Astrocyte (in vitro differentiated cells and primary cell): ENCODE measurements at regions not wholly inside any gene's neighbourhood (a gene's known extent, or its start where the extent isn't known, plus 50 kb on each side); places are given as distances from the start of the nearest gene placed in this dataset.

Experiments used
- DNase-seq: peaks from one replicate; pipeline ENCODE4 v3.0.0-alpha.2; 2010; ENCODE audit warnings: low read depth
- FAIRE-seq: peaks from 2 replicates; lab custom pipeline; 2011; peaks lifted over from hg19 to GRCh38; lab: Jason Lieb, UNC
- H2AFZ ChIP-seq: 2 replicates; pipeline ENCODE4 v1.6.0; 2012; ENCODE audit warnings: low read depth, low read length, inconsistent platforms
- H3K27ac ChIP-seq: 2 replicates; pipeline ENCODE4 v1.5.1; 2011; ENCODE audit warnings: low read depth, low read length, inconsistent platforms
- H3K27me3 ChIP-seq: 2 replicates; pipeline ENCODE4 v1.6.0; 2011; ENCODE audit warnings: low read length, inconsistent platforms; ENCODE audit not compliant: insufficient read depth
- H3K36me3 ChIP-seq: 2 replicates; pipeline ENCODE4 v1.5.1; 2011; ENCODE audit warnings: low read length, inconsistent platforms; ENCODE audit not compliant: insufficient read depth
- H3K4me1 ChIP-seq: 2 replicates; pipeline ENCODE4 v1.5.1; 2011; ENCODE audit warnings: low read length, inconsistent platforms; ENCODE audit not compliant: insufficient read depth
- H3K4me2 ChIP-seq: 2 replicates; pipeline ENCODE4 v1.6.0; 2012; ENCODE audit warnings: low read length, inconsistent platforms
- H3K4me3 ChIP-seq: 2 replicates; pipeline ENCODE4 v1.5.1; 2011; ENCODE audit warnings: low read depth, mild to moderate bottlenecking, low read length, inconsistent platforms; ENCODE audit not compliant: insufficient read depth
- H3K79me2 ChIP-seq: 2 replicates; pipeline ENCODE4 v1.6.0; 2012; ENCODE audit warnings: mild to moderate bottlenecking, low read length, inconsistent platforms; ENCODE audit not compliant: insufficient read depth
- H3K9ac ChIP-seq: 2 replicates; pipeline ENCODE4 v1.6.0; 2012; ENCODE audit warnings: mild to moderate bottlenecking, low read length, inconsistent platforms
- H3K9me3 ChIP-seq: 2 replicates; pipeline ENCODE4 v1.5.1; 2012; ENCODE audit warnings: low read depth, mild to moderate bottlenecking, low read length, inconsistent platforms; ENCODE audit not compliant: insufficient read depth
- H4K20me1 ChIP-seq: 2 replicates; pipeline ENCODE4 v1.6.0; 2012; ENCODE audit warnings: low read length, inconsistent platforms; ENCODE audit not compliant: insufficient read depth
- H3K27ac Mint-ChIP-seq: one replicate; pipeline ENCODE4 v1.8.0; 2021; ENCODE audit warnings: mild to moderate bottlenecking, mixed read lengths; ENCODE audit not compliant: unreplicated experiment
- H3K27me3 Mint-ChIP-seq: one replicate; pipeline ENCODE4 v1.8.0; 2021; ENCODE audit warnings: low read depth, mixed read lengths; ENCODE audit not compliant: unreplicated experiment
- H3K36me3 Mint-ChIP-seq: one replicate; pipeline ENCODE4 v1.8.0; 2021; ENCODE audit warnings: low read depth, mixed read lengths; ENCODE audit not compliant: unreplicated experiment
- H3K4me1 Mint-ChIP-seq: one replicate; pipeline ENCODE4 v1.8.0; 2021; ENCODE audit warnings: low read depth, mixed read lengths; ENCODE audit not compliant: unreplicated experiment
- H3K4me3 Mint-ChIP-seq: one replicate; pipeline ENCODE4 v1.8.0; 2021; ENCODE audit warnings: mild to moderate bottlenecking, moderate library complexity, mixed read lengths; ENCODE audit not compliant: unreplicated experiment
- H3K9me3 Mint-ChIP-seq: one replicate; pipeline ENCODE4 v1.8.0; 2021; ENCODE audit warnings: mild to moderate bottlenecking, mixed read lengths; ENCODE audit not compliant: unreplicated experiment
- CTCF ChIP-seq: IDR thresholded peaks from 2 replicates; pipeline ENCODE4 v1.5.1; 2011; ENCODE audit warnings: low read depth, mild to moderate bottlenecking, inconsistent platforms, low read length, moderate library complexity; ENCODE audit not compliant: insufficient read depth
- EZH2 ChIP-seq: IDR thresholded peaks from 2 replicates; pipeline ENCODE4 v1.6.1; 2012; ENCODE audit warnings: mild to moderate bottlenecking, low read length, inconsistent platforms; ENCODE audit not compliant: insufficient read depth

- H3K27me3 Mint-ChIP-seq: peaks cover 12% of the 10 kb centered on the region
- no peaks in the 10 kb centered on the region for H3K4me1 ChIP-seq
- no peak for TF ChIP-seq CTCF
- no peak for TF ChIP-seq EZH2
- H3K79me2 ChIP-seq: no peaks in the 10 kb centered on the region
- H3K4me3 Mint-ChIP-seq: no peak overlapping the region
- no peaks in the 10 kb centered on the region for H3K36me3 ChIP-seq
- H3K27me3 ChIP-seq: no peaks in the 10 kb centered on the region
- H4K20me1 ChIP-seq: no peaks in the 10 kb centered on the region
- no peaks in the 10 kb centered on the region for H3K36me3 Mint-ChIP-seq
- no peak overlapping the region for H2AFZ ChIP-seq
- FAIRE-seq (no peak), DNase-seq (no peak)
- no peak overlapping the region for H3K4me2 ChIP-seq
- H3K4me1 Mint-ChIP-seq: peaks cover 12% of the 10 kb centered on the region
- H3K27ac ChIP-seq: no peak overlapping the region
- H3K27ac Mint-ChIP-seq: no peak overlapping the region
- no peak overlapping the region for H3K9ac ChIP-seq
- H3K9me3 ChIP-seq: no peaks in the 10 kb centered on the region
- H3K9me3 Mint-ChIP-seq: no peaks in the 10 kb centered on the region
- H3K4me3 ChIP-seq: no peak overlapping the region
These were observed 741.1 kb upstream of the EEF2KMT start for GRCh38 chr16:5838725-5839124.

- H3K4me3 Mint-ChIP-seq: no peak overlapping the region
These were observed 740.5 kb upstream of the EEF2KMT start for GRCh38 chr16:5838071-5838470.

More at GRCh38 chr16:5838071-5838470, 740.5 kb upstream of the EEF2KMT start:
- TF ChIP-seq CTCF: no peak
- TF ChIP-seq EZH2: no peak
- peaks cover 12% of the 10 kb centered on the region for H3K27me3 Mint-ChIP-seq
- H4K20me1 ChIP-seq: no peaks in the 10 kb centered on the region
- no peaks in the 10 kb centered on the region for H3K9me3 ChIP-seq
- H3K4me1 ChIP-seq: no peaks in the 10 kb centered on the region
- H3K79me2 ChIP-seq: no peaks in the 10 kb centered on the region
- DNase-seq (no peak), FAIRE-seq (no peak)
- H3K36me3 Mint-ChIP-seq: no peaks in the 10 kb centered on the region
- H3K4me3 ChIP-seq: no peak overlapping the region
- peaks cover 12% of the 10 kb centered on the region for H3K4me1 Mint-ChIP-seq
- H3K36me3 ChIP-seq: no peaks in the 10 kb centered on the region
- no peaks in the 10 kb centered on the region for H3K27me3 ChIP-seq
- no peaks in the 10 kb centered on the region for H3K9me3 Mint-ChIP-seq
- no peak overlapping the region for H3K4me2 ChIP-seq
- no peak overlapping the region for H3K27ac ChIP-seq
- no peak overlapping the region for H2AFZ ChIP-seq
- no peak overlapping the region for H3K9ac ChIP-seq
- no peak overlapping the region for H3K27ac Mint-ChIP-seq
